ENCODE measurements at regions not wholly inside any gene's neighbourhood (a gene's known extent, or its start where the extent isn't known, plus 50 kb on each side); places are given as distances from the start of the nearest gene placed in this dataset.
"Not testable (repeated sequence)": the region's sequence is repeated elsewhere in the genome, so short reads cannot be mapped to it uniquely, and the experiment has no call there.

GRCh38 chr4:42205541-42205940 lies 53.1 kb upstream of the BEND4 start:
- DNase-seq = no peak

- no peak for DNase-seq
These were observed 64.2 kb upstream of the BEND4 start for GRCh38 chr4:42216664-42217063.

- no peak for DNase-seq
These were observed 72.8 kb upstream of the BEND4 start for GRCh38 chr4:42225286-42225685.

- no peak for DNase-seq
These were observed 82.4 kb upstream of the BEND4 start for GRCh38 chr4:42234817-42235216.

- DNase-seq = no peak
These were observed 83.0 kb upstream of the BEND4 start for GRCh38 chr4:42235304-42236021.

- DNase-seq = no peak
These were observed 84.6 kb upstream of the BEND4 start for GRCh38 chr4:42237010-42237409.

GRCh38 chr4:42237451-42237850 lies 85.0 kb upstream of the BEND4 start:
- DNase-seq = no peak

GRCh38 chr4:42248972-42249371 lies 96.5 kb upstream of the BEND4 start:
- DNase-seq = no peak

GRCh38 chr4:42252315-42252714 lies 99.9 kb upstream of the BEND4 start:
- no peak for DNase-seq

GRCh38 chr4:42257645-42258044 lies 105.2 kb upstream of the BEND4 start:
- not testable (repeated sequence) for DNase-seq

GRCh38 chr4:42262701-42263490 lies 110.4 kb upstream of the BEND4 start:
- DNase-seq = no peak

- no peak for DNase-seq
These were observed 113.5 kb upstream of the BEND4 start for GRCh38 chr4:42265782-42266602.

GRCh38 chr4:42267724-42268123 lies 115.3 kb upstream of the BEND4 start:
- no peak for DNase-seq

- DNase-seq = no peak
These were observed 116.4 kb upstream of the BEND4 start for GRCh38 chr4:42268824-42269223.

GRCh38 chr4:42271096-42271495 lies 118.6 kb upstream of the BEND4 start:
- no peak for DNase-seq

GRCh38 chr4:42277291-42277690 lies 120.0 kb upstream of the SHISA3 start:
- DNase-seq = no peak

- DNase-seq = no peak
These were observed 118.5 kb upstream of the SHISA3 start for GRCh38 chr4:42278709-42279324.

GRCh38 chr4:42280327-42281095 lies 116.8 kb upstream of the SHISA3 start:
- DNase-seq = peak; percentile 6

GRCh38 chr4:42281324-42282020 lies 115.8 kb upstream of the SHISA3 start:
- no peak for DNase-seq

- DNase-seq = peak; percentile 85
These were observed 115.0 kb upstream of the SHISA3 start for GRCh38 chr4:42282081-42282901.

- no peak for DNase-seq
These were observed 113.3 kb upstream of the SHISA3 start for GRCh38 chr4:42284030-42284429.
